Epithelial cell of proximal tubule (primary cell): ENCODE measurements at regions not wholly inside any gene's neighbourhood (a gene's known extent, or its start where the extent isn't known, plus 50 kb on each side); places are given as distances from the start of the nearest gene placed in this dataset.
A peak's percentile ranks its signal among the peaks of the same experiment; 100 is the strongest.

Experiments
- DNase-seq: peaks from one replicate; pipeline ENCODE4 v3.0.0-alpha.2; 2011; ENCODE audit warnings: low read depth
- H3K4me3 ChIP-seq: 2 replicates; pipeline ENCODE4 v1.5.1; 2011; ENCODE audit warnings: low read depth, mild to moderate bottlenecking, low read length
- TF ChIP-seq, protein P1 (sequence below): conservative IDR thresholded peaks from 2 replicates; pipeline ENCODE4 v1.5.1; 2012; ENCODE audit warnings: low read depth, mild to moderate bottlenecking, low read length

DNA sequence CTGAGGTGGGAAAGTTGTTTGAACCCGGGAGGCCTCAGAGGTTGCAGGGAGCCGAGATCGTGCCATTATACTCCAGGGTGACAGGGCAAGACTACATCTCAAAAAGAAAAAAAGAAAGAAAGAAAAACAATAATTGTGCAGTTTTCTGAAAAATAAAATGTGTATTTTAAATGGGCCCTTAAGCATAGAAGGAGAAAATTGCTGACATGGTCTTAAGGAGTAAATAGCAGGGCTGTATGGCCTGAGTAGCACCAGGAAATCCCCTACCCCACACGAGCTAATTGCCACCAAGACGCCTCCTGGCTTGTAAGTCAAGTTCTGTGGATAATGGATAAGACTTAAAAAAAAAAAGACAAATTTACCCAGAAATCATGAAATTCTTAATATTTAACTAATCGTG is 271.4 kb upstream of the NCKAP5 start:
- TF ChIP-seq, protein P1, sequence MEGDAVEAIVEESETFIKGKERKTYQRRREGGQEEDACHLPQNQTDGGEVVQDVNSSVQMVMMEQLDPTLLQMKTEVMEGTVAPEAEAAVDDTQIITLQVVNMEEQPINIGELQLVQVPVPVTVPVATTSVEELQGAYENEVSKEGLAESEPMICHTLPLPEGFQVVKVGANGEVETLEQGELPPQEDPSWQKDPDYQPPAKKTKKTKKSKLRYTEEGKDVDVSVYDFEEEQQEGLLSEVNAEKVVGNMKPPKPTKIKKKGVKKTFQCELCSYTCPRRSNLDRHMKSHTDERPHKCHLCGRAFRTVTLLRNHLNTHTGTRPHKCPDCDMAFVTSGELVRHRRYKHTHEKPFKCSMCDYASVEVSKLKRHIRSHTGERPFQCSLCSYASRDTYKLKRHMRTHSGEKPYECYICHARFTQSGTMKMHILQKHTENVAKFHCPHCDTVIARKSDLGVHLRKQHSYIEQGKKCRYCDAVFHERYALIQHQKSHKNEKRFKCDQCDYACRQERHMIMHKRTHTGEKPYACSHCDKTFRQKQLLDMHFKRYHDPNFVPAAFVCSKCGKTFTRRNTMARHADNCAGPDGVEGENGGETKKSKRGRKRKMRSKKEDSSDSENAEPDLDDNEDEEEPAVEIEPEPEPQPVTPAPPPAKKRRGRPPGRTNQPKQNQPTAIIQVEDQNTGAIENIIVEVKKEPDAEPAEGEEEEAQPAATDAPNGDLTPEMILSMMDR, result no peak
- DNase-seq, result no peak

DNA sequence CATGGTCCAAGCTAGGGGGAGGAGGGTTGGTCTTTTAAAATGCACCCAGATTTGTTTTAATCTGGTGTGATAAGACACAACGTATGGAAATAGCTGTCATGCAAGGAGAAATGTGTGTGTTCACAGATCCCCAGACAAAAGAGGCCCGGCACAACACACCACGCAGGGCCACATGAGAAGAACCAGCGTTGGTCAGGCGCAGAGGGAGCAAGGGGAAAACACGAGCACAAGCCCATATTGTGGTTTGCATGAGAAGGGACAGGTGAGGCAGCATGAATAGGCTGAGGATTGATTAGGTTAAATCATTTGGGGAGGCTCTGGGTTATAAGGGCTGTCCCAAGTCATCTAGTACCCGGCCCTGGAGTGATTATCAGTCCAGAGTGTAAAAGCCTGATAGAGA is 272.5 kb upstream of the NCKAP5 start:
- H3K4me3 ChIP-seq, result no peak overlapping the region
- DNase-seq, result no peak
- TF ChIP-seq, protein P1, result no peak

More for the DNA sequence above, 271.4 kb upstream of the NCKAP5 start:
- H3K4me3 ChIP-seq, result no peak overlapping the region

DNA sequence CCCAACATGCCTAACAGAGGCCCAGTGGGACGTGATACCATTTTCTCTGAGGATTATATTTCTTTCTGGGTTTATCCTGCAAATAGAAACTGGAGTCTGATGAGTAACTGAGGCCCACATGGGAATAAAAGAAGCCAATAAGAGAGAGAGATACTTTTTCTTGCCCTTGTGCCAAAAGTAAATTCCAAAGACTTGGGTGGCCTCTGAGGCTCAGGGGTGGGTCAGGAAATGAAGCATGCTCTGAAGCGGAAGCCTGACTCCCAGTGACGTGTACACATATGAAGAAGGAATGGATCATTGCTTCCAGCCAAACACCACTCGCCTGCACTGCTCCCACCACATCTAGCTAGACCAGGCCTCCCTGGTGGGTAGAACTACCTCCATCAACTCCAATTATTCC is 273.6 kb upstream of the NCKAP5 start:
- H3K4me3 ChIP-seq, result no peak overlapping the region
- peak; percentile 59 for DNase-seq
- TF ChIP-seq, protein P1, result no peak

DNA sequence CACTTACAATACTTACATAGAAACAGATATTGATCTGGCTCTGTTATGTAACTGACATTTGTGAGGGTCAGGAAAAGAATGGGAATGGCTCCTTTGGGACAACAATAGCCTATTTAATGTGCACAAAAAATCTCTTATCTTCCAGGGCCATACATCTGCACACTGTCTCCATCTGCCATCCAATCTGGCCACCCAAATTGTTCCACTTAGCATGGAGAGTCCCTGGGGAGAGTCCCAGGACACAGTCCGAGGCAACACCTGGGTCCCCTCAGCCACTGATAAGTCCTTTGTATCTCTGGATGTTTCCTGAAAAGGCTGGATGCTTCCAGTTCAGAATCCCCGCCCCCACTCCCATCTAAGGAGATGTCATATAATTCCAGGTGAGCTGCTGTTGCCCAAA is 274.2 kb upstream of the NCKAP5 start:
- TF ChIP-seq, protein P1, result no peak
- DNase-seq, result no peak
- H3K4me3 ChIP-seq, result no peak overlapping the region

DNA sequence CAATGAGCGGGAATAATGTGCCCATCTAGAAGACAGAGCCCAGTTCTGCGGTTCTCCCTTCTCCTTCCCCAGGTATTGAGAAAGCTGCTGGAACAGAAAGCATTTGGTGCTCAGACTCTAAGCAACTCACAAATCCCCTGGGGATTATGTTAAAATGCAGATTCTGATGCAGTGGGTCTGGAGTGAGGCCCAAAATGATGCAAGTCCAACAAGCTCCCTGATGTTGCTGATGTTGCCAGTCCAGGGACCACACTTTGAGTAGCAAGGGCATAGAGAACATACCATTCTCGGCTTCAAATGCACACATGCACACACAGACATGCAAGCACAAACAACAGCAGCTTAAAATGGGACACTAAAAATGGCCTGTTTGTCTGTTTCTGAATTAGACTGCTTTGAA is 274.8 kb upstream of the NCKAP5 start:
- TF ChIP-seq, protein P1, result no peak
- no peak for DNase-seq
- no peak overlapping the region for H3K4me3 ChIP-seq

DNA sequence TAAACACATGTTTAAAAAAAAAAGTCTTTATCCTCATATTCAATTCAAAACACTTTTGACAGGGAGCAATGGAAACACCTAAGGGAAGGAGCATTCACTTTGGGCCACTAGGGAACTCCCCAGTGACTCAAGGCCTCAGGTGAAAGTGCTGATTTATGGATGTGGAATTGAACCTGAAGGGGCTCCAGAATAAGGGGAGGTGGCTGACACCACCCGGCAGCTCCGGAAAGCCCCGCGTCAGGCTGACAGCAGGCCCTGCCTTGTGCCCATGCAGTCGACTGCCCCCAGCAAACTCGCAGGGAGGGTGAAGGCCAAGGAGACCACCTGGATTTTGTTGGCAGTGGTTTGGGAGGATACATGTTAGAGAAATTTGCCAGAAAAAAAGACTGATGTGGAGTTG is 275.3 kb upstream of the NCKAP5 start:
- TF ChIP-seq, protein P1, result no peak
- no peak for DNase-seq
- no peak overlapping the region for H3K4me3 ChIP-seq

DNA sequence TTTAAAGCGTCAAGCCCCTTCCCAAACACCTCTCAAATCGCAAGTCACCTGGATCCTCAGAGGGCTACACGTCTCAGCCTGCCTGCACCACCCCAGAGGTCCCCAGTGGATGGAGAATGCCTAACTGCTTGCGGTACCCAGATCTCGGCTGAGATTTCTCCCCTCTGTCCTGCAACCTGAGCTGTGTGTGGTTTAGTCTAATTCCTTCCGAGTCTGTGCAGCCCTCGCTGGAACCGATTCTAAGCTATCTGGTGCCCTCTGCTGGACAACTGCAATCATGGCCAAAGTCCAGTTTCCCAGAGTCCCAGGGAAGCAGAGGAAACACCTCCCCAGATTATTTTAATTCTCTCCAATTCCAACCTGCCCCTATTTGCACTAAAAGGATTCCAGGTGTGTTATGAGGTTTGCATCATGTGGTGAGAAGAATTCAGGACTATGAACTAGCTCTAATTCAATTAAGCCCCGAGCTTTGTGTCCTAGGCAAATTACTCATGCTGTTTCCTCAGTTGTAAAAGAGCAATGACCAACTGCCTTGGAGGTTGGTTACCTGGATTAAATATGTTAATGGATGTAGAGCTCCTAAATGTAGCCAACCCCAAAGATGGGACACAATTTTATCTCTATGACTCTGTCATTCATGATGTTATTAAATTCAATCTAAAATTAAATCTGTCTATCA is 276.1 kb upstream of the NCKAP5 start:
- H3K4me3 ChIP-seq, result no peak overlapping the region
- TF ChIP-seq, protein P1, result peak; percentile 91
- DNase-seq, result no peak
